Astrocyte of the cerebellum (primary cell): ENCODE measurements at regions not wholly inside any gene's neighbourhood (a gene's known extent, or its start where the extent isn't known, plus 50 kb on each side); places are given as distances from the start of the nearest gene placed in this dataset.

Source experiments
- DNase-seq: peaks from one replicate; pipeline ENCODE4 v3.0.0-alpha.2; 2011; ENCODE audit warnings: low read depth
- H3K4me3 ChIP-seq: 2 replicates; pipeline ENCODE4 v1.5.1; 2011; ENCODE audit warnings: mild to moderate bottlenecking, low read depth, low read length, moderate library complexity
- CTCF ChIP-seq: IDR thresholded peaks from 2 replicates; pipeline ENCODE4 v1.5.1; 2012; ENCODE audit warnings: low read length, low read depth, moderate library complexity, mild to moderate bottlenecking; ENCODE audit errors: missing control alignments
- in situ Hi-C: cut with HindIII; loops from 2 replicates; pipeline ENCODE4 v1.10.0; 2017; ENCODE audit warnings: low sequenced_read_pairs

GRCh38 chr12:115176741-115177400 lies 492.9 kb upstream of the TBX3 start:
- in situ Hi-C loops, result no loop called here
- DNase-seq, result no peak
- no peak for TF ChIP-seq CTCF
- no peak overlapping the region for H3K4me3 ChIP-seq

- in situ Hi-C loops, result no loop called here
- DNase-seq, result no peak
- TF ChIP-seq CTCF, result no peak
- no peak overlapping the region for H3K4me3 ChIP-seq
Measured at GRCh38 chr12:115174920-115175319, 490.9 kb upstream of the TBX3 start.

DNA sequence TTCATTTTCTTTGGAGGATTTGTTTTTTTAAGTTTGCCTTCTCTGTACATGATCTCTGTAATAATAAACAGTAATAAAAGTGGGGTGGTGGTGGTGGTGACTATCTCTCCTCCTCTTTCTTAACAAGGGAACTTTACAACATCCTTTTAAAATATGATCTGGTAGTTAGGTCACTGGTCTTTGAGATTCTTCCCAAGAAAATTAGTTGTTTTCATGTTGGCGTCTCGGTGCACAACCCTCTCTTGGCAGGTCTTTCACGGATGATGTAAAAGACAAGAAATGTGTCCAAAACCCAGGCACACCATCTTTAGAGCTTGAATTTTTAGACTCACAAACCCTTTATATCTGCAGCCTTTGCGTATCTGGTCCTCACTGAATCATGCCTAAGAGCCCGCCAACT lies 488.5 kb upstream of the TBX3 start:
- no peak overlapping the region for H3K4me3 ChIP-seq
- no peak for DNase-seq
- no peak for TF ChIP-seq CTCF
- in situ Hi-C loops, result no loop called here

DNA sequence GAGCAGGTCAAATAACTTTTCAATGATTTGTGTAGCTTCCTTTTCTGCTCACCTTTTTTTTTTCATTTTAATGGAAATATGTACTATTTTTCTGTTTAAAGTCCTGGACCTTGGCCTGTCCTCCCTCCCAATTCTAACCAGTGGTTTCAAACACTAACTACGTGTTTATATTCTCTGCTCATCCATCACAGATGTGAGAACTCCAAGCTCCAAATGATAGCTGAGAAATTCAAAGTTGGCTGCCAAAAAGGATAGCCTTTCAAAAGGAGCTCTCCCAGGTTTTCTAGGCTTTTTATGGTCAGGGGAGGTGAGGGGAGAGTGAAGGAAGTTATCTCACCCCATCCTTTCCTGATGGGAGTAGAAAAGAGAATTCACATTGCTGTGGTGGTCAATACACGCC lies 486.0 kb upstream of the TBX3 start:
- H3K4me3 ChIP-seq, result no peak overlapping the region
- no peak for TF ChIP-seq CTCF
- in situ Hi-C loops, result no loop called here
- DNase-seq, result no peak

GRCh38 chr12:115166698-115167315 lies 482.8 kb upstream of the TBX3 start:
- H3K4me3 ChIP-seq, result no peak overlapping the region
- peak; percentile 31 for TF ChIP-seq CTCF
- in situ Hi-C loops, result no loop called here
- DNase-seq, result no peak

GRCh38 chr12:115163710-115164109 lies 479.7 kb upstream of the TBX3 start:
- TF ChIP-seq CTCF, result no peak
- DNase-seq, result no peak
- no peak overlapping the region for H3K4me3 ChIP-seq
- in situ Hi-C loops, result no loop called here
